ENCODE measurements at regions not wholly inside any gene's neighbourhood (a gene's known extent, or its start where the extent isn't known, plus 50 kb on each side); places are given as distances from the start of the nearest gene placed in this dataset.
"Not testable (repeated sequence)": the region's sequence is repeated elsewhere in the genome, so short reads cannot be mapped to it uniquely, and the experiment has no call there.

- H3K36me3 Mint-ChIP-seq = no peaks in the 10 kb centered on the region
- H3K4me1 Mint-ChIP-seq (ENCODE audit: low read depth in 2 of 2) = no peaks in the 10 kb centered on the region
Observed at GRCh38 chr6:85864453-85865401, 222.0 kb upstream of the SYNCRIP start.

GRCh38 chr6:85856235-85856634 lies 213.5 kb upstream of the SYNCRIP start:
- no peak overlapping the region for H3K4me3 Mint-ChIP-seq
- no peak overlapping the region for H3K27ac Mint-ChIP-seq
- ATAC-seq (no peak), DNase-seq (ENCODE audit: low spot score) (no peak)
- no peaks in the 10 kb centered on the region for H3K27me3 Mint-ChIP-seq
- H3K4me1 Mint-ChIP-seq (ENCODE audit: low read depth in 2 of 2) = no peaks in the 10 kb centered on the region
- no peaks in the 10 kb centered on the region for H3K36me3 Mint-ChIP-seq
- H3K9me3 Mint-ChIP-seq = peaks cover 14% of the 10 kb centered on the region

More at GRCh38 chr6:85864453-85865401, 222.0 kb upstream of the SYNCRIP start:
- no peak overlapping the region for H3K27ac Mint-ChIP-seq
- DNase-seq (ENCODE audit: low spot score) = no peak
- no peak for ATAC-seq
- H3K27me3 Mint-ChIP-seq = no peaks in the 10 kb centered on the region
- H3K4me3 Mint-ChIP-seq = no peak overlapping the region
- H3K9me3 Mint-ChIP-seq = peaks cover 3% of the 10 kb centered on the region

GRCh38 chr6:85838351-85839119 lies 195.8 kb upstream of the SYNCRIP start:
- DNase-seq (ENCODE audit: low spot score); H3K4me3 Mint-ChIP-seq; H3K36me3 Mint-ChIP-seq; H3K4me1 Mint-ChIP-seq (ENCODE audit: low read depth in 2 of 2); H3K27me3 Mint-ChIP-seq; H3K27ac Mint-ChIP-seq; ATAC-seq: not testable (repeated sequence)
- H3K9me3 Mint-ChIP-seq = peaks cover 21% of the 10 kb centered on the region

GRCh38 chr6:85828973-85829372 lies 186.3 kb upstream of the SYNCRIP start:
- ATAC-seq (no peak), DNase-seq (ENCODE audit: low spot score) (no peak)
- H3K27ac Mint-ChIP-seq = no peak overlapping the region
- H3K4me3 Mint-ChIP-seq = no peak overlapping the region
- H3K27me3 Mint-ChIP-seq = no peaks in the 10 kb centered on the region
- H3K9me3 Mint-ChIP-seq = peaks cover 30% of the 10 kb centered on the region
- no peaks in the 10 kb centered on the region for H3K4me1 Mint-ChIP-seq (ENCODE audit: low read depth in 2 of 2)
- H3K36me3 Mint-ChIP-seq = peaks cover 9% of the 10 kb centered on the region

GRCh38 chr6:85826997-85827396 lies 184.3 kb upstream of the SYNCRIP start:
- DNase-seq (ENCODE audit: low spot score) = no peak
- Mint-ChIP-seq H3K4me3 (no peak overlapping the region), H3K9me3 (peaks cover 19% of the 10 kb centered on the region), H3K36me3 (peaks cover 19% of the 10 kb centered on the region), H3K4me1 (ENCODE audit: low read depth in 2 of 2) (no peaks in the 10 kb centered on the region), H3K27me3 (no peaks in the 10 kb centered on the region), H3K27ac (no peak overlapping the region)
- ATAC-seq = no peak

- Mint-ChIP-seq H3K27ac (no peak overlapping the region), H3K36me3 (peaks cover 19% of the 10 kb centered on the region), H3K9me3 (peaks cover 16% of the 10 kb centered on the region), H3K27me3 (no peaks in the 10 kb centered on the region), H3K4me3 (no peak overlapping the region), H3K4me1 (ENCODE audit: low read depth in 2 of 2) (no peaks in the 10 kb centered on the region)
- DNase-seq (ENCODE audit: low spot score) = no peak
- ATAC-seq = no peak
Observed at GRCh38 chr6:85824329-85824728, 181.6 kb upstream of the SYNCRIP start.

- Mint-ChIP-seq H3K4me3 (no peak overlapping the region), H3K27me3 (no peaks in the 10 kb centered on the region), H3K27ac (no peak overlapping the region), H3K9me3 (peaks cover 14% of the 10 kb centered on the region), H3K36me3 (no peaks in the 10 kb centered on the region), H3K4me1 (ENCODE audit: low read depth in 2 of 2) (no peaks in the 10 kb centered on the region)
- ATAC-seq (no peak), DNase-seq (ENCODE audit: low spot score) (no peak)
Observed at GRCh38 chr6:85810558-85810957, 167.9 kb upstream of the SYNCRIP start.

GRCh38 chr6:85803721-85804120 lies 161.0 kb upstream of the SYNCRIP start:
- Mint-ChIP-seq H3K4me3 (no peak overlapping the region), H3K9me3 (peaks cover 3% of the 10 kb centered on the region), H3K27me3 (no peaks in the 10 kb centered on the region), H3K36me3 (no peaks in the 10 kb centered on the region), H3K4me1 (ENCODE audit: low read depth in 2 of 2) (no peaks in the 10 kb centered on the region), H3K27ac (no peak overlapping the region)
- DNase-seq (ENCODE audit: low spot score) (no peak), ATAC-seq (no peak)

- Mint-ChIP-seq H3K4me1 (ENCODE audit: low read depth in 2 of 2) (no peaks in the 10 kb centered on the region), H3K4me3 (no peak overlapping the region), H3K9me3 (peaks cover 3% of the 10 kb centered on the region), H3K27ac (no peak overlapping the region), H3K36me3 (no peaks in the 10 kb centered on the region), H3K27me3 (peaks cover 0 to 3% of the 10 kb centered on the region in 2 donors)
- ATAC-seq (no peak), DNase-seq (ENCODE audit: low spot score) (no peak)
Observed at GRCh38 chr6:85802162-85802561, 159.5 kb upstream of the SYNCRIP start.

- ATAC-seq (no peak), DNase-seq (ENCODE audit: low spot score) (no peak)
- Mint-ChIP-seq H3K36me3 (no peaks in the 10 kb centered on the region), H3K4me1 (ENCODE audit: low read depth in 2 of 2) (no peaks in the 10 kb centered on the region), H3K27me3 (peaks cover 8 to 17% of the 10 kb centered on the region in 2 donors), H3K4me3 (no peak overlapping the region), H3K9me3 (peaks cover 3% of the 10 kb centered on the region), H3K27ac (no peak overlapping the region)
Observed at GRCh38 chr6:85798931-85799652, 156.4 kb upstream of the SYNCRIP start.

GRCh38 chr6:85797993-85798392 lies 155.3 kb upstream of the SYNCRIP start:
- Mint-ChIP-seq H3K27ac (no peak overlapping the region), H3K4me1 (ENCODE audit: low read depth in 2 of 2) (no peaks in the 10 kb centered on the region), H3K36me3 (no peaks in the 10 kb centered on the region), H3K9me3 (peaks cover 3% of the 10 kb centered on the region), H3K27me3 (peaks cover 8 to 18% of the 10 kb centered on the region in 2 donors), H3K4me3 (no peak overlapping the region)
- DNase-seq (ENCODE audit: low spot score) (no peak), ATAC-seq (no peak)

- Mint-ChIP-seq H3K9me3 (peaks cover 3% of the 10 kb centered on the region), H3K4me3 (no peak overlapping the region), H3K27me3 (peaks cover 8 to 18% of the 10 kb centered on the region in 2 donors), H3K36me3 (no peaks in the 10 kb centered on the region), H3K27ac (no peak overlapping the region), H3K4me1 (ENCODE audit: low read depth in 2 of 2) (no peaks in the 10 kb centered on the region)
- ATAC-seq (no peak), DNase-seq (ENCODE audit: low spot score) (no peak)
Observed at GRCh38 chr6:85795945-85796344, 153.3 kb upstream of the SYNCRIP start.

- no peak for ATAC-seq
Observed at GRCh38 chr6:85792254-85792653, 149.6 kb upstream of the SYNCRIP start.

More at GRCh38 chr6:85792254-85792653, 149.6 kb upstream of the SYNCRIP start:
- peaks cover 6% of the 10 kb centered on the region for H3K36me3 Mint-ChIP-seq
- H3K9me3 Mint-ChIP-seq = peaks cover 10% of the 10 kb centered on the region
- no peak for DNase-seq (ENCODE audit: low spot score)
- peaks cover 5 to 18% of the 10 kb centered on the region in 2 donors for H3K27me3 Mint-ChIP-seq
- no peak overlapping the region for H3K27ac Mint-ChIP-seq
- no peak overlapping the region for H3K4me3 Mint-ChIP-seq
- no peaks in the 10 kb centered on the region for H3K4me1 Mint-ChIP-seq (ENCODE audit: low read depth in 2 of 2)

Measured in natural killer cell treated with Interleukin-12 subunit alpha and Interleukin-12 subunit beta and Interleukin-15 and Interleukin-18, amount 100 ng/mL, for 72 hours (primary cell).